ENCODE measurements at regions not wholly inside any gene's neighbourhood (a gene's known extent, or its start where the extent isn't known, plus 50 kb on each side); places are given as distances from the start of the nearest gene placed in this dataset.

DNA sequence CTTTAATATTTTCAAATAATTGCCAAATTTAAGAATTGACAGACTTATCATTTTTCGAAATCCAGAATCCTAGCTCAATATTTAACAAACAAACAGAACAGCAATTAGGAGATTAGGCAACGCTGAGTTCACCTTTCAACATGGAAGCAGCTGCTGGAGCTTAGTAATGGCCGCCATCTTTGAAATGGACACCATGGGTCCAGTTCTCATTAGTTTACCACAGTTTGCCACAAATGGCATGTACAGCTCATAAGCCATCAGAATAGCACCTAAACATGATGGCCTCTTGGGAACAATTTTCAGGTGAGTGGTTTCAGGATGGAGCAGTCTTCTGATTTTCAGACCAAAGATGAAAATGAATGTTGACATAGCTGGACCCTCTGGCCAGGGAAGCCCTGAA, 313.6 kb upstream of the OBI1 start:
- FAIRE-seq (no peak), DNase-seq (no peak)
- no peak overlapping the region for H3K27ac ChIP-seq (ENCODE audit: low read depth in 1 of 3, low read length in 2 of 3)
- WGBS, 3 donors, result 61 to 79% (median 67%) methylated on average over 3 of the region's 3 CpGs
- no peaks in the 10 kb centered on the region for H3K4me1 ChIP-seq (ENCODE audit: control insufficient read depth in 3 of 3, insufficient read depth in 2 of 3, low read depth in 1 of 3, low read length in 2 of 3)
- no peak overlapping the region for H3K4me3 ChIP-seq (ENCODE audit: low read depth in 1 of 3, low read length in 3 of 3)
- H3K36me3 ChIP-seq (ENCODE audit: control insufficient read depth in 3 of 3, insufficient read depth in 2 of 3, low read depth in 1 of 3, low read length in 3 of 3), result no peaks in the 10 kb centered on the region
- peaks cover 0 to 2% (median 0%) of the 10 kb centered on the region in 3 donors for H3K27me3 ChIP-seq (ENCODE audit: control insufficient read depth in 3 of 3, insufficient read depth in 3 of 3, low read length in 3 of 3)
- H3K9me3 ChIP-seq (ENCODE audit: control insufficient read depth in 2 of 2, insufficient read depth in 1 of 2, low read depth in 1 of 2, low read length in 1 of 2), result no peaks in the 10 kb centered on the region

DNA sequence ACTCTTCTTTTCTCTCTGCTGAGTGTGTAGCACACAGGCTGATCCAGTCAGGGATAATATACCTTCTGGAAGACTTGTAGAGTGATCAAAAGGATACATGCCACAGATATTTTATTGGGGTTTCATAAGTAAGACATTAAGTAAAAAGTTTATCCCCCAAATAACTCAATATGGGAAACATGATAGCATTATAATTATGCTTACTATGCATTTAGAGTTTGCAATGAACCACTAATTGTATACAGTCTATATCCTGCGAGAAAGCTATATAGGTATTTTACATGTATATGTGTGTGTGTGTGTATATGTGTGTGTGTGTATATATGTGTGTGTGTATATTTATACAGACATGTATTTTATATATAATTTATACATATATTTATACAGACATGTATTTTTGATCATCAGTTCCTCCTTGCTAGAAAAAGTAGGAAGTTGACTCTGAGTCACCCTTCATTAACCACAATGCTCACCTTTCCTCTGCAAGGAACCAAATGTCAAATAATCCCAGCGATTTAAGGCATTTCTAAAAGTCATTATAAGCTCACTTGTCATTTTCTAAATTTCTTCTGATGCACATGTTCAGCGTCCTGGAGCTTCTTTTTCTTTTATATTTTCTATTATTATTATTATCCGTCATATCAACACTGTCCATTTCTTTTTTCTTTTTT, 312.5 kb upstream of the OBI1 start:
- no peaks in the 10 kb centered on the region for H3K36me3 ChIP-seq (ENCODE audit: control insufficient read depth in 3 of 3, insufficient read depth in 2 of 3, low read depth in 1 of 3, low read length in 3 of 3)
- FAIRE-seq (no peak), DNase-seq (no peak)
- H3K4me1 ChIP-seq (ENCODE audit: control insufficient read depth in 3 of 3, insufficient read depth in 2 of 3, low read depth in 1 of 3, low read length in 2 of 3), result no peaks in the 10 kb centered on the region
- no peak overlapping the region for H3K27ac ChIP-seq (ENCODE audit: low read depth in 1 of 3, low read length in 2 of 3)
- WGBS, 3 donors, result 77 to 81% (median 81%) methylated on average over 4 of the region's 4 CpGs
- no peak overlapping the region for H3K4me3 ChIP-seq (ENCODE audit: low read depth in 1 of 3, low read length in 3 of 3)
- peaks cover 0 to 2% (median 0%) of the 10 kb centered on the region in 3 donors for H3K27me3 ChIP-seq (ENCODE audit: control insufficient read depth in 3 of 3, insufficient read depth in 3 of 3, low read length in 3 of 3)
- no peaks in the 10 kb centered on the region for H3K9me3 ChIP-seq (ENCODE audit: control insufficient read depth in 2 of 2, insufficient read depth in 1 of 2, low read depth in 1 of 2, low read length in 1 of 2)

DNA sequence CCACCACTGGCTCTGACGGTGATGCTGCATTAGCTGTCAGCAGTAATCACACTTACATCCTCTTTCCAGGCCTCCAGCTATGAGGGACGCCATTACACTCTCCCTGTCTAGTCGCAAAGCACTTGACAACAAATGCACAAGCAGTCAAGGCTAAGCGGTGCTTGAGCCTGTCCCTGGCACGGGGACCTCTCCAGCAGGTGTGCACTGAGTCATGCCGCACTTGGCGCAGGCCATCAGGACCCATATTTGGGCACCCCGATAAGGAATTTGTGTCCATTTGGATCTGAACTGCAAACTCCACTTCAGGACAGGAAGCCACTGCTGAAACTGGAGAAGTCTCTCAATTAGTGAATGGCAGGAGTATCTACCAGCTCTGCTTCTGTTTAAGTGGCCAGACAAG, 301.9 kb upstream of the OBI1 start:
- Histone ChIP-seq H3K27ac (ENCODE audit: low read depth in 1 of 3, low read length in 2 of 3) (no peak overlapping the region), H3K4me3 (ENCODE audit: low read depth in 1 of 3, low read length in 3 of 3) (no peak overlapping the region), H3K4me1 (ENCODE audit: control insufficient read depth in 3 of 3, insufficient read depth in 2 of 3, low read depth in 1 of 3, low read length in 2 of 3) (no peaks in the 10 kb centered on the region), H3K36me3 (ENCODE audit: control insufficient read depth in 3 of 3, insufficient read depth in 2 of 3, low read depth in 1 of 3, low read length in 3 of 3) (no peaks in the 10 kb centered on the region), H3K27me3 (ENCODE audit: control insufficient read depth in 3 of 3, insufficient read depth in 3 of 3, low read length in 3 of 3) (no peaks in the 10 kb centered on the region), H3K9me3 (ENCODE audit: control insufficient read depth in 2 of 2, insufficient read depth in 1 of 2, low read depth in 1 of 2, low read length in 1 of 2) (no peaks in the 10 kb centered on the region)
- DNase-seq (no peak), FAIRE-seq (no peak)
- 81 to 83% (median 83%) methylated on average over 8 of the region's 8 CpGs for WGBS, 3 donors

DNA sequence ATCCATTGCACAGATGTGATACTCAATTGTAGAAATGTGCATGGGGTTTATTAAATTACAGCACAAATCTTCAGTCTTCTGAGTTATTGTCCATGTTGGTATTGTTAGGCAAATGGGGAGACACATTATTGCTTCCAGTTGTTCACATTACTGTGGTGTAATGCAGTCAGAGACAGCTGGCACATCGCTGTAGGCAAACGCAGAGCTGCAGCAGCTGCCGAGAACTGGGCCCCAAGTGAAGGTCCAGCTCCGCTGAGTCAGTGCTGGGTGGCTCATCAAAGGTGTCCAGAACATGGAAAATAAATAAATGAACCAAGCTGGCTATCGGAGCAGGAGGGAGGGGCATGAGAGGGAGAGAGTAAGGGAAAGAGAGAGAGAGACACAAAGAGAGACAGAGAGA, 299.1 kb upstream of the OBI1 start:
- Histone ChIP-seq H3K36me3 (ENCODE audit: control insufficient read depth in 3 of 3, insufficient read depth in 2 of 3, low read depth in 1 of 3, low read length in 3 of 3) (no peaks in the 10 kb centered on the region), H3K9me3 (ENCODE audit: control insufficient read depth in 2 of 2, insufficient read depth in 1 of 2, low read depth in 1 of 2, low read length in 1 of 2) (no peaks in the 10 kb centered on the region), H3K4me3 (ENCODE audit: low read depth in 1 of 3, low read length in 3 of 3) (no peak overlapping the region), H3K27ac (ENCODE audit: low read depth in 1 of 3, low read length in 2 of 3) (no peak overlapping the region), H3K4me1 (ENCODE audit: control insufficient read depth in 3 of 3, insufficient read depth in 2 of 3, low read depth in 1 of 3, low read length in 2 of 3) (no peaks in the 10 kb centered on the region), H3K27me3 (ENCODE audit: control insufficient read depth in 3 of 3, insufficient read depth in 3 of 3, low read length in 3 of 3) (no peaks in the 10 kb centered on the region)
- WGBS, 3 donors, result 53 to 62% (median 58%) methylated on average over 5 of the region's 5 CpGs
- FAIRE-seq, result no peak
- no peak for DNase-seq

DNA sequence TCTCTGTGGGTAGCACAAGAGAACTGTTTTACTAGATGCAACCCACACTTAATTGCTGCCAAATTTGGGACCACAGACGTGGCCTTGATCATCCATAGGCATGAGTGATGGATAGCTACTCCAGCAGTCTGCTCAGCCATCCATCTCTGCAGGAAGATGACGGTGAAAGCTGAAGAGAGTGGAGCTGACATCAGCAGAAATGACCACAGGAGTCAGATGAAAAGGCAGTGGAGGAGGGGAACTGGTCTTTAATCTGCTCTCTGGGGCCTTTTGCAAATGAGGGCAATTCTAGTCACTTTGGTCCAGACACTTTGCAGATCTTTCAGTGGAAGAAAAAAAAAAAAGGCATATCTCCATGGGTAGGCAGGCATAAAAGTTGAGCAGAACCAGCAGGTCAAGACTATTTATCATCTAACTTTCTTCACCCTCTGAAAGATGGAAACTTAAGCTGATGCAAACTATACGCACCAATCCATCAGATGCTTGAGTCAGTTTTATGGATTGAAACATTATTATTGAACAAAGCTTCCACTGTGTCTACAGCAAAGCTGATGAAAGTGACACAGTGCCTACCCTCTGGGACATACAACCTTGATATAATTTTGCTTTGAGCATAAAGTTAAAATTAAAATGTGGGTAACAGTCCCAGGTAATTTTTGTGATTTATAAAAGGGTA, 281.6 kb upstream of the OBI1 start:
- no peaks in the 10 kb centered on the region for H3K9me3 ChIP-seq (ENCODE audit: control insufficient read depth in 2 of 2, insufficient read depth in 1 of 2, low read depth in 1 of 2, low read length in 1 of 2)
- 40 to 52% (median 47%) methylated on average over 3 of the region's 3 CpGs for WGBS, 3 donors
- no peak overlapping the region for H3K27ac ChIP-seq (ENCODE audit: low read depth in 1 of 3, low read length in 2 of 3)
- H3K36me3 ChIP-seq (ENCODE audit: control insufficient read depth in 3 of 3, insufficient read depth in 2 of 3, low read depth in 1 of 3, low read length in 3 of 3), result no peaks in the 10 kb centered on the region
- H3K27me3 ChIP-seq (ENCODE audit: control insufficient read depth in 3 of 3, insufficient read depth in 3 of 3, low read length in 3 of 3), result no peaks in the 10 kb centered on the region
- H3K4me1 ChIP-seq (ENCODE audit: control insufficient read depth in 3 of 3, insufficient read depth in 2 of 3, low read depth in 1 of 3, low read length in 2 of 3), result no peaks in the 10 kb centered on the region
- no peak overlapping the region for H3K4me3 ChIP-seq (ENCODE audit: low read depth in 1 of 3, low read length in 3 of 3)
- DNase-seq, result no peak
- no peak for FAIRE-seq

DNA sequence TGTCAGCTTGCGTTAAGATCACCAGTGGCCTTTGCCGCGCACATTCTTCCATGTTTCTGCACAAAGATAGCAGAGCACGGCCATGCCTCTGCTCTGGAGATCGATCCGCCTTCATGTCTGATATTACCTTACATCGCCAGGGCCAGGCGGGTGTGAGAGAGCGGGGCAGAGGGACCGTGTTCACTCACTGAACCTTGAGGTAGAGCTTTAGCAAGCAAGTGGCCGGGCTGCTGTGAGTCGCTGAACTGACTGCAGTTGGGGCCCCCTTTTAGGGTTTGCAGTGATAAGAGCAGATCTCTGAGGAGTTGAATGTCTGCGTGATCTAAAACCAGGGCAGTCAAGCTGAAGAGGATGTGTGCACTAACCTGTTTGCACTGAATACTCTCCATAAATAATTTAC, 275.4 kb upstream of the OBI1 start:
- H3K4me3 ChIP-seq (ENCODE audit: low read depth in 1 of 3, low read length in 3 of 3), result no peak overlapping the region
- no peaks in the 10 kb centered on the region for H3K4me1 ChIP-seq (ENCODE audit: control insufficient read depth in 3 of 3, insufficient read depth in 2 of 3, low read depth in 1 of 3, low read length in 2 of 3)
- H3K27me3 ChIP-seq (ENCODE audit: control insufficient read depth in 3 of 3, insufficient read depth in 3 of 3, low read length in 3 of 3), result no peaks in the 10 kb centered on the region
- FAIRE-seq, result no peak
- no peak for DNase-seq
- H3K36me3 ChIP-seq (ENCODE audit: control insufficient read depth in 3 of 3, insufficient read depth in 2 of 3, low read depth in 1 of 3, low read length in 3 of 3), result no peaks in the 10 kb centered on the region
- H3K27ac ChIP-seq (ENCODE audit: low read depth in 1 of 3, low read length in 2 of 3), result no peak overlapping the region
- WGBS, 3 donors, result 82 to 87% (median 83%) methylated on average over 13 of the region's 13 CpGs
- H3K9me3 ChIP-seq (ENCODE audit: control insufficient read depth in 2 of 2, insufficient read depth in 1 of 2, low read depth in 1 of 2, low read length in 1 of 2), result no peaks in the 10 kb centered on the region

DNA sequence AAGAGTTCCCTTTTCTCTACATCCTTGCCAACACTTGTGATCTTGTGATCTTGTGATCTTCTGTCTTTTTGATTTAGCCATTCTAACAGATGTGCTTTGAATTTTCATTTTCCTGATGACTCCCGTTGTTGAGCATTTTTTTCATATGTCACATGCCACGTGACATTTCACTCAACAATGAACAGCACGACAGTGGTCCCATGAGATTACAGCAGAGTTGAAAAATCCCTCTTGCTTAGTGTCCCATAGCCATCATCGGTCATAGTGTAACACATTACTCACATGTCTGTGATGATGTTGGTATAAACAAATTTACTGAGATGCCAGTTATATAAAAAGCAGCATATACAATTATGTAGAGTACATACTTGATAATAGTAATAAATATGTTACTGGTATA, 256.1 kb upstream of the OBI1 start:
- H3K27ac ChIP-seq (ENCODE audit: low read depth in 1 of 3, low read length in 2 of 3), result no peak overlapping the region
- DNase-seq, result no peak
- H3K4me1 ChIP-seq (ENCODE audit: control insufficient read depth in 3 of 3, insufficient read depth in 2 of 3, low read depth in 1 of 3, low read length in 2 of 3), result no peaks in the 10 kb centered on the region
- 81 to 87% (median 84%) methylated on average over 4 of the region's 4 CpGs for WGBS, 3 donors
- H3K36me3 ChIP-seq (ENCODE audit: control insufficient read depth in 3 of 3, insufficient read depth in 2 of 3, low read depth in 1 of 3, low read length in 3 of 3), result no peaks in the 10 kb centered on the region
- H3K4me3 ChIP-seq (ENCODE audit: low read depth in 1 of 3, low read length in 3 of 3), result no peak overlapping the region
- FAIRE-seq, result no peak
- no peaks in the 10 kb centered on the region for H3K27me3 ChIP-seq (ENCODE audit: control insufficient read depth in 3 of 3, insufficient read depth in 3 of 3, low read length in 3 of 3)
- H3K9me3 ChIP-seq (ENCODE audit: control insufficient read depth in 2 of 2, insufficient read depth in 1 of 2, low read depth in 1 of 2, low read length in 1 of 2), result no peaks in the 10 kb centered on the region

DNA sequence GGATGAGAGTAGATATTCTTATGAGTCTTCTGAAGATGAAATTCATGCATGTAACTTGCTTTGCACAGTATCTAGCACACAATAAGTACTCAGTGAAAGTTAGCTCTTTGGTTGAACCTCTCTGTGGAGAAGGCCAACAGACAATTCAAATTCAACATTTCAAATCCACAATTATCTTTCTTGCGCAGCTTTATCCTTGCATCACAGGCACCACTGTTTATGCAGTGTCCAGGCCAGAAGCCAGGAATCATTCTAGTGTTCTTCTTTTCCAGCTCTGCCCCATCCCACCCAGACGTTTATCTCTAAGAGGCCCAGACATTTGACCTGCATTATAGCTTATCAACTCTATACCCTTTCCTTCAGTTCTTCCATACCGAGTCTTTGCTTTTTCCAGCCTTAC, 254.7 kb upstream of the OBI1 start:
- Histone ChIP-seq H3K4me3 (ENCODE audit: low read depth in 1 of 3, low read length in 3 of 3) (no peak overlapping the region), H3K27me3 (ENCODE audit: control insufficient read depth in 3 of 3, insufficient read depth in 3 of 3, low read length in 3 of 3) (no peaks in the 10 kb centered on the region), H3K36me3 (ENCODE audit: control insufficient read depth in 3 of 3, insufficient read depth in 2 of 3, low read depth in 1 of 3, low read length in 3 of 3) (no peaks in the 10 kb centered on the region), H3K4me1 (ENCODE audit: control insufficient read depth in 3 of 3, insufficient read depth in 2 of 3, low read depth in 1 of 3, low read length in 2 of 3) (no peaks in the 10 kb centered on the region), H3K27ac (ENCODE audit: low read depth in 1 of 3, low read length in 2 of 3) (no peak overlapping the region), H3K9me3 (ENCODE audit: control insufficient read depth in 2 of 2, insufficient read depth in 1 of 2, low read depth in 1 of 2, low read length in 1 of 2) (no peaks in the 10 kb centered on the region)
- no peak for FAIRE-seq
- no peak for DNase-seq
- 58 to 63% (median 58%) methylated on average over 3 of the region's 3 CpGs for WGBS, 3 donors

DNA sequence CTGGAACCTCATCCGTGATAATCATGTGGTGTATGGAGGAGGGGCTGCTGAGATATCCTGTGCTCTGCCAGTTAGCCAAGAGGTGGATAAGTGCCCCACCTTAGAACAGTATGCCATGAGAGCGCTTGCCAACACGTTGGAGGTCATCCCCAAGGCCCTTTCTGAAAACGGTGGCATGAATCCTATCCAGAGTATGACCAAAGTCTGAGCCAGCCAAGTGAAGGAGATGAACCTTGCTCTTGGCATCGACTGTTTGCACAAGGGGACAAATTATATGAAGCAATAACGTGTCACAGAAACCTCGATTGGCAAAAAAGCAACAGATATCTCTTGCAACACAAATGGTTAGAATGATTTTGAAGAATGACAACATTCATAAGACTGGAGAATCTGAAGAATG, 251.2 kb upstream of the OBI1 start:
- Histone ChIP-seq H3K9me3 (ENCODE audit: control insufficient read depth in 2 of 2, insufficient read depth in 1 of 2, low read depth in 1 of 2, low read length in 1 of 2) (no peaks in the 10 kb centered on the region), H3K27me3 (ENCODE audit: control insufficient read depth in 3 of 3, insufficient read depth in 3 of 3, low read length in 3 of 3) (no peaks in the 10 kb centered on the region), H3K4me3 (ENCODE audit: low read depth in 1 of 3, low read length in 3 of 3) (no peak overlapping the region), H3K27ac (ENCODE audit: low read depth in 1 of 3, low read length in 2 of 3) (no peak overlapping the region), H3K4me1 (ENCODE audit: control insufficient read depth in 3 of 3, insufficient read depth in 2 of 3, low read depth in 1 of 3, low read length in 2 of 3) (no peaks in the 10 kb centered on the region), H3K36me3 (ENCODE audit: control insufficient read depth in 3 of 3, insufficient read depth in 2 of 3, low read depth in 1 of 3, low read length in 3 of 3) (no peaks in the 10 kb centered on the region)
- no peak for DNase-seq
- FAIRE-seq, result no peak
- 66 to 78% (median 70%) methylated on average over 7 of the region's 7 CpGs for WGBS, 3 donors
